Heart left ventricle (tissue), 13 donors: ENCODE measurements at regions not wholly inside any gene's neighbourhood (a gene's known extent, or its start where the extent isn't known, plus 50 kb on each side); places are given as distances from the start of the nearest gene placed in this dataset.

Experiments
- CTCF ChIP-seq, 12 donors: fragments of 200-600 bp; sonication (generic) in 4 of 12; IDR thresholded peaks; one replicate each; pipeline versions ENCODE4 v1.5.0 to v1.8.0; 2018 to 2022; ENCODE audit warnings: antibody characterized with exemption in 12 of 12, mild to moderate bottlenecking in 5 of 12
- POLR2A ChIP-seq, 2 donors: fragments of 450-650 bp; IDR thresholded peaks; one replicate each; pipeline ENCODE4 v1.6.1; 2017; ENCODE audit warnings: antibody characterized with exemption in 2 of 2, mild to moderate bottlenecking in 2 of 2, moderate library complexity in 2 of 2
- donor health status: ischemic (EF 13 %, LVEDD 7.1; RV severe dilation, severe dysfunction).
- donor health status: DM: no; HTN: yes; CAD: no.
- donor health status: DM: no; HTN: no; CAD: no.
- donor health status: ischemic (EF 25% LVEDD 6.9; RV normal size, moderate dysfunction).
- donor health status: ischemic (EF 25% LVEDD 5.7; RV mildly dilated, moderate dysfunction).
- donor health status: ischemic (EF 35%, LVEDD 5.7; RV mildly dilated, moderate dysfunction).
- donor health status: nonischemic (EF 11% LVEDD 7.7; RV severe dilation, severe dysfunction).
- donor health status: DM: yes; HTN: yes; CAD: no.
- donor health status: PGD.
- donor health status: ischemic (EF 29% LVEDD 5.4; RV normal size, mild dysfunction).
- donor health status: nonischemic (EF 23%, LVEDD 6.1; RV moderate dilation, normal function).

- TF ChIP-seq CTCF (IDR thresholded peaks at IDR 0.05) (no peak), POLR2A (IDR thresholded peaks at IDR 0.05) (no peak)
Measured at GRCh38 chr6:112799889-112800288, 452.8 kb downstream of the RFPL4B start.
